Panc1 (cell line): ENCODE measurements at regions not wholly inside any gene's neighbourhood (a gene's known extent, or its start where the extent isn't known, plus 50 kb on each side); places are given as distances from the start of the nearest gene placed in this dataset.

ENCODE experiments used
- ATAC-seq: fragments of 200-7000 bp; cut with Tn5 transposase; 2 replicates; pipeline ENCODE4 v1.9.1; 2020; ENCODE audit warnings: mild to moderate bottlenecking, moderate library complexity
- BruUV-seq: library from RNA; stranded (reverse); fragments of 400-500 nt; replicated peaks from 2 replicates; lab custom pipeline; 2021; lab: Mats Ljungman, UMichigan
- CTCF ChIA-PET: fragments of 300-600 bp; sonication (Branson Sonifier 250); formaldehyde crosslinking; loops from one replicate; lab custom pipeline; 2022; ENCODE audit warnings: antibody characterized with exemption; lab: Charles Lee
- POLR2A ChIA-PET: fragments of 300-600 bp; sonication (Branson Sonifier 250); formaldehyde crosslinking; loops from one replicate; lab custom pipeline; 2022; ENCODE audit warnings: antibody characterized with exemption; lab: Charles Lee
- DNase-seq: peaks from one replicate; pipeline ENCODE4 v3.0.0-alpha.2; 2010; ENCODE audit warnings: low read depth, low spot score
- H3K27ac ChIP-seq: 2 replicates; pipeline ENCODE4 v1.5.1; 2011; ENCODE audit warnings: mild to moderate bottlenecking, low read length, inconsistent platforms
- H3K27me3 ChIP-seq: fragments of 200-500 bp; sonication (Bioruptor generic); 2 replicates; pipeline ENCODE4 v1.6.0; 2014; ENCODE audit warnings: low read length, inconsistent platforms; ENCODE audit not compliant: control insufficient read depth, insufficient read depth
- H3K36me3 ChIP-seq: fragments of 200-500 bp; sonication (Bioruptor generic); 2 replicates; pipeline ENCODE4 v1.5.1; 2014; ENCODE audit warnings: inconsistent platforms, mild to moderate bottlenecking, low read length, moderate library complexity; ENCODE audit not compliant: control insufficient read depth, insufficient read depth
- H3K4me1 ChIP-seq: 2 replicates; pipeline ENCODE4 v1.5.1; 2011; ENCODE audit warnings: inconsistent platforms, mild to moderate bottlenecking, low read length, moderate library complexity; ENCODE audit not compliant: control insufficient read depth, insufficient read depth
- H3K4me3 ChIP-seq, 2 experiments: 2 replicates each; pipeline ENCODE4 v1.5.1; 2011 to 2012; ENCODE audit warnings: low read depth in 2 of 2, low read length in 2 of 2, mild to moderate bottlenecking in 2 of 2, inconsistent platforms in 1 of 2, moderate library complexity in 1 of 2
- H3K9me3 ChIP-seq: fragments of 200-500 bp; sonication (Bioruptor generic); 2 replicates; pipeline ENCODE4 v1.5.1; 2014; ENCODE audit warnings: low read depth, mild to moderate bottlenecking, inconsistent platforms, low read length, moderate library complexity; ENCODE audit not compliant: control insufficient read depth, insufficient read depth
- POLR2AphosphoS5 ChIP-seq: IDR thresholded peaks from 2 replicates; pipeline ENCODE4 v1.6.1; 2012; ENCODE audit warnings: mild to moderate bottlenecking, low read depth, low read length, moderate library complexity
- SIN3A ChIP-seq: IDR thresholded peaks from 2 replicates; pipeline ENCODE4 v1.6.1; 2012; ENCODE audit warnings: low read depth, mild to moderate bottlenecking, low read length, moderate library complexity, borderline replicate concordance; ENCODE audit not compliant: insufficient read depth
- TCF7L2 ChIP-seq: IDR thresholded peaks from 2 replicates; pipeline ENCODE4 v1.6.1; 2011; ENCODE audit warnings: mild to moderate bottlenecking, low read depth, low read length, inconsistent platforms
- in situ Hi-C: cut with HindIII; loops from 2 replicates; pipeline ENCODE4 v1.10.0; 2016; ENCODE audit warnings: low sequenced_read_pairs, low pct_unique_long_range_greater_than_20kb
- intact Hi-C: fragments of 100-400 bp; cut with micrococcal nuclease; formaldehyde crosslinking; loops from one replicate; pipeline ENCODE4 v1.10.0; 2022; ENCODE audit not compliant: unreplicated experiment
- TF ChIP-seq, protein P1 (sequence below): fragments of 450-650 bp; IDR thresholded peaks from 2 replicates; pipeline ENCODE4 v1.5.1; 2017; ENCODE audit warnings: mild to moderate bottlenecking
- TF ChIP-seq, protein P2 (sequence below), 2 experiments: IDR thresholded peaks; 2 replicates each; pipeline ENCODE4 v1.6.1; 2011 to 2012; ENCODE audit warnings: low read depth in 2 of 2, control low read depth in 1 of 2, low read length in 1 of 2, mild to moderate bottlenecking in 1 of 2, moderate library complexity in 1 of 2; ENCODE audit not compliant: insufficient read depth in 1 of 2

GRCh38 chr9:96072930-96073329 is 197.4 kb downstream of the ERCC6L2 start:
- Histone ChIP-seq H3K9me3 (no peaks in the 10 kb centered on the region), H3K27ac (no peak overlapping the region), H3K36me3 (no peaks in the 10 kb centered on the region), H3K4me1 (no peaks in the 10 kb centered on the region), H3K27me3 (no peaks in the 10 kb centered on the region), H3K4me3 (no peak overlapping the region)
- DNase-seq: no peak
- CTCF ChIA-PET: no interaction called here
- POLR2A ChIA-PET: interaction anchor here (0.6 kb wide), 1 partner anchor 754 kb away, joined by 5 read pairs; no protein-coding TSS in a partner anchor
- intact Hi-C loops: no loop called here
- ATAC-seq: no peak
- no TSS peak for BruUV-seq
- no peak for TF ChIP-seq POLR2AphosphoS5
- no peak for TF ChIP-seq SIN3A
- TF ChIP-seq, protein P1, sequence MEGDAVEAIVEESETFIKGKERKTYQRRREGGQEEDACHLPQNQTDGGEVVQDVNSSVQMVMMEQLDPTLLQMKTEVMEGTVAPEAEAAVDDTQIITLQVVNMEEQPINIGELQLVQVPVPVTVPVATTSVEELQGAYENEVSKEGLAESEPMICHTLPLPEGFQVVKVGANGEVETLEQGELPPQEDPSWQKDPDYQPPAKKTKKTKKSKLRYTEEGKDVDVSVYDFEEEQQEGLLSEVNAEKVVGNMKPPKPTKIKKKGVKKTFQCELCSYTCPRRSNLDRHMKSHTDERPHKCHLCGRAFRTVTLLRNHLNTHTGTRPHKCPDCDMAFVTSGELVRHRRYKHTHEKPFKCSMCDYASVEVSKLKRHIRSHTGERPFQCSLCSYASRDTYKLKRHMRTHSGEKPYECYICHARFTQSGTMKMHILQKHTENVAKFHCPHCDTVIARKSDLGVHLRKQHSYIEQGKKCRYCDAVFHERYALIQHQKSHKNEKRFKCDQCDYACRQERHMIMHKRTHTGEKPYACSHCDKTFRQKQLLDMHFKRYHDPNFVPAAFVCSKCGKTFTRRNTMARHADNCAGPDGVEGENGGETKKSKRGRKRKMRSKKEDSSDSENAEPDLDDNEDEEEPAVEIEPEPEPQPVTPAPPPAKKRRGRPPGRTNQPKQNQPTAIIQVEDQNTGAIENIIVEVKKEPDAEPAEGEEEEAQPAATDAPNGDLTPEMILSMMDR: no peak
- no peak for TF ChIP-seq TCF7L2
- TF ChIP-seq, protein P2, sequence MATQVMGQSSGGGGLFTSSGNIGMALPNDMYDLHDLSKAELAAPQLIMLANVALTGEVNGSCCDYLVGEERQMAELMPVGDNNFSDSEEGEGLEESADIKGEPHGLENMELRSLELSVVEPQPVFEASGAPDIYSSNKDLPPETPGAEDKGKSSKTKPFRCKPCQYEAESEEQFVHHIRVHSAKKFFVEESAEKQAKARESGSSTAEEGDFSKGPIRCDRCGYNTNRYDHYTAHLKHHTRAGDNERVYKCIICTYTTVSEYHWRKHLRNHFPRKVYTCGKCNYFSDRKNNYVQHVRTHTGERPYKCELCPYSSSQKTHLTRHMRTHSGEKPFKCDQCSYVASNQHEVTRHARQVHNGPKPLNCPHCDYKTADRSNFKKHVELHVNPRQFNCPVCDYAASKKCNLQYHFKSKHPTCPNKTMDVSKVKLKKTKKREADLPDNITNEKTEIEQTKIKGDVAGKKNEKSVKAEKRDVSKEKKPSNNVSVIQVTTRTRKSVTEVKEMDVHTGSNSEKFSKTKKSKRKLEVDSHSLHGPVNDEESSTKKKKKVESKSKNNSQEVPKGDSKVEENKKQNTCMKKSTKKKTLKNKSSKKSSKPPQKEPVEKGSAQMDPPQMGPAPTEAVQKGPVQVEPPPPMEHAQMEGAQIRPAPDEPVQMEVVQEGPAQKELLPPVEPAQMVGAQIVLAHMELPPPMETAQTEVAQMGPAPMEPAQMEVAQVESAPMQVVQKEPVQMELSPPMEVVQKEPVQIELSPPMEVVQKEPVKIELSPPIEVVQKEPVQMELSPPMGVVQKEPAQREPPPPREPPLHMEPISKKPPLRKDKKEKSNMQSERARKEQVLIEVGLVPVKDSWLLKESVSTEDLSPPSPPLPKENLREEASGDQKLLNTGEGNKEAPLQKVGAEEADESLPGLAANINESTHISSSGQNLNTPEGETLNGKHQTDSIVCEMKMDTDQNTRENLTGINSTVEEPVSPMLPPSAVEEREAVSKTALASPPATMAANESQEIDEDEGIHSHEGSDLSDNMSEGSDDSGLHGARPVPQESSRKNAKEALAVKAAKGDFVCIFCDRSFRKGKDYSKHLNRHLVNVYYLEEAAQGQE (IDR thresholded peaks at IDR 0.05; ENCODE audit: insufficient read depth in 1 of 2, low read depth in 2 of 2, low read length in 1 of 2): no peak
- in situ Hi-C loops: no loop called here

GRCh38 chr9:96071815-96072124 is 196.3 kb downstream of the ERCC6L2 start:
- BruUV-seq: no TSS peak
- POLR2A ChIA-PET: no interaction called here
- H3K36me3 ChIP-seq: no peaks in the 10 kb centered on the region
- H3K9me3 ChIP-seq: no peaks in the 10 kb centered on the region
- intact Hi-C loops: no loop called here
- no peak for TF ChIP-seq POLR2AphosphoS5
- TF ChIP-seq, protein P1: peak; percentile 37
- TF ChIP-seq, protein P2 (IDR thresholded peaks at IDR 0.05; ENCODE audit: insufficient read depth in 1 of 2, low read depth in 2 of 2, low read length in 1 of 2): no peak
- no peaks in the 10 kb centered on the region for H3K4me1 ChIP-seq
- no peaks in the 10 kb centered on the region for H3K27me3 ChIP-seq
- no peak overlapping the region for H3K4me3 ChIP-seq
- in situ Hi-C loops: no loop called here
- ATAC-seq (no peak), DNase-seq (no peak)
- no peak overlapping the region for H3K27ac ChIP-seq
- CTCF ChIA-PET: no interaction called here
